ENCODE measurements at regions not wholly inside any gene's neighbourhood (a gene's known extent, or its start where the extent isn't known, plus 50 kb on each side); places are given as distances from the start of the nearest gene placed in this dataset.

- TF ChIP-seq CTCF (IDR thresholded peaks at IDR 0.05) (no peak), EP300 (IDR thresholded peaks at IDR 0.05) (no peak), POLR2A (IDR thresholded peaks at IDR 0.05) (no peak)
Observed at GRCh38 chr4:60812811-60813210, 387.3 kb upstream of the ADGRL3 start.

Measured in sigmoid colon (tissue), 4 donors.